Mucosa of descending colon (tissue), 3 donors: ENCODE measurements at regions not wholly inside any gene's neighbourhood (a gene's known extent, or its start where the extent isn't known, plus 50 kb on each side); places are given as distances from the start of the nearest gene placed in this dataset.
A peak's percentile ranks its signal among the peaks of the same experiment; 100 is the strongest.
"Not testable (repeated sequence)": the region's sequence is repeated elsewhere in the genome, so short reads cannot be mapped to it uniquely, and the experiment has no call there.

ENCODE experiments used
- ATAC-seq: fragments of 200-7000 bp; cut with Tn5 transposase; one replicate; pipeline ENCODE4 v1.9.1; 2020; ENCODE audit warnings: mild to moderate bottlenecking, moderate library complexity
- DNase-seq, 3 donors: peaks; one replicate each; pipeline ENCODE4 v3.0.0-alpha.2; 2020
- H3K36me3 ChIP-seq: fragments of 200-600 bp; one replicate; pipeline ENCODE4 v1.8.0; 2021; ENCODE audit warnings: low read depth, mild to moderate bottlenecking
- H3K4me1 ChIP-seq: fragments of 200-600 bp; one replicate; pipeline ENCODE4 v1.8.0; 2021; ENCODE audit warnings: low read depth, mild to moderate bottlenecking
- H3K4me3 ChIP-seq: fragments of 200-600 bp; one replicate; pipeline ENCODE4 v1.8.0; 2021; ENCODE audit warnings: mild to moderate bottlenecking
- H3K9me3 ChIP-seq: fragments of 200-600 bp; one replicate; pipeline ENCODE4 v1.8.0; 2021; ENCODE audit warnings: mild to moderate bottlenecking
- CTCF ChIP-seq: fragments of 200-600 bp; IDR thresholded peaks from one replicate; pipeline ENCODE4 v1.8.0; 2022; ENCODE audit warnings: antibody characterized with exemption, mild to moderate bottlenecking
- intact Hi-C, 2 donors: fragments of 100-400 bp; cut with DNase I in 1 of 2; cut with micrococcal nuclease in 1 of 2; formaldehyde crosslinking; loops; one replicate each; pipeline versions ENCODE4 v1.11.0 to v1.11.1; 2022; cut with DNase I, micrococcal nuclease
- donor health status: DM: no; HTN: no; CAD: no; lungs with moderate emphysema.
- donor health status: DM: no; HTN: no; CAD: no.
- donor health status: DM: no; HTN: yes; CAD: no.

GRCh38 chr2:193154076-193154475 is 959.3 kb upstream of the TMEFF2 start:
- Histone ChIP-seq H3K4me1 (no peaks in the 10 kb centered on the region), H3K9me3 (no peaks in the 10 kb centered on the region), H3K36me3 (no peaks in the 10 kb centered on the region), H3K4me3 (no peak overlapping the region)
- ATAC-seq, result no peak
- no peak for DNase-seq
- intact Hi-C loops, result no loop called here
- no peak for TF ChIP-seq CTCF

GRCh38 chr2:193153576-193153975 is 958.8 kb upstream of the TMEFF2 start:
- DNase-seq (no peak), ATAC-seq (no peak)
- Histone ChIP-seq H3K4me3 (no peak overlapping the region), H3K36me3 (no peaks in the 10 kb centered on the region), H3K4me1 (no peaks in the 10 kb centered on the region), H3K9me3 (no peaks in the 10 kb centered on the region)
- intact Hi-C loops, result no loop called here
- TF ChIP-seq CTCF, result no peak

DNA sequence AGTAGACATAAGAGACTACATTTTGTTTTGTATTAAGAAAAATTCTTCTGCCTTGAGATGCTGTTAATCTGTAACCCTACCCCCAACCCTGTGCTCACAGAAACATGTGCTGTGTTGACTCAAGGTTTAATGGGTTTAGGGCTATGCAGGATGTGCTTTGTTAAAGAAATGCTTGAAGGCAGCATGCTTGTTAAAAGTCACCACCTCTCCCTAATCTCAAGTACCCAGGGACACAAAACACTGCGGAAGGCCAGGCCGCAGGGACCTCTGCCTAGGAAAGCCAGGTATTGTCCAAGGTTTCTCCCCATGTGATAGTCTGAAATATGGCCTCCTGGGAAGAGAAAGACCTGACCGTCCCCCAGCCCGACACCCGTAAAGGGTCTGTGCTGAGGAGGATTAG is 947.7 kb upstream of the TMEFF2 start:
- H3K4me1 ChIP-seq, DNase-seq, ATAC-seq, H3K9me3 ChIP-seq, intact Hi-C loops, H3K4me3 ChIP-seq, H3K36me3 ChIP-seq: not testable (repeated sequence)

DNA sequence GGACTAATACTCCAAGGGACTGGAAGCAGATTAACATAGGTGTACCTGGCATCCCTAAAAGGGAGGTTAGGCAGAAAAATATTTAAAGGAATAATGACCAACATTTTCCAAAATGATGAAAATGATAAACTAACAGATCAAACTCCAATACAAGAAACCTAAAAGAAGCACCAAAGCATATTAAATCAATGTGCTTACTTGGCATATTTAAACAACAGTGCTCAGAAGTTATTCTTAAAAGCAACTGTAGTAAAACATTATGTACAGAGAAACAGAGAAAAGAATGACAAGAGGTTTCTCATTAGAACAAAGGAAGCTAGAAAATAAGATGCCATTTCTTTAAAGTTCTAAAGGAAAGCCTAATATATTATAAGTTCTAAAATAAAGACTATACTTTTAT is 947.3 kb upstream of the TMEFF2 start:
- Histone ChIP-seq H3K36me3 (no peaks in the 10 kb centered on the region), H3K9me3 (peaks cover 2% of the 10 kb centered on the region), H3K4me1 (no peaks in the 10 kb centered on the region), H3K4me3 (no peak overlapping the region)
- intact Hi-C loops, result no loop called here
- DNase-seq, result no peak
- no peak for ATAC-seq
- no peak for TF ChIP-seq CTCF

DNA sequence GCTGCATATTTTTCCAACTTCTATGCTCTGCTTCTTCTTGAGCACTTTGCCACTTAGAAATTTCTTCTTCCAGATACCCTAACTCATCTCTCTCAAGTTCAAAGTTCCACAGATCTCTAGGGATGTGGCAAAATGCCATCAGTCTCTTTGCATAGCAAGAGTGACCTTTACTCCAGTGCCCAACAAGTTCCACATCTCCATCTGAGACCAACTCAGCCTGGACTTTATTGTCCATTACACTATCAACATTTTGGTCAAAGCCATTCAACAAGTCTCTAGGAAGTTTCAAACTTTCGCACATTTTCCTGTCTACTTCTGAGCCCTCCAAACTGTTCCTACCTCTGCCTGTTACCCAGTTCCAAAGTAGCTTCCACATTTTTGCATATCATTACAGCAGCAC is 946.2 kb upstream of the TMEFF2 start:
- intact Hi-C loops, H3K4me1 ChIP-seq, H3K4me3 ChIP-seq, H3K9me3 ChIP-seq, ATAC-seq, DNase-seq, H3K36me3 ChIP-seq: not testable (repeated sequence)

- peak; percentile 99 for ATAC-seq
These were observed 930.1 kb upstream of the TMEFF2 start for GRCh38 chr2:193124815-193125214.

More at GRCh38 chr2:193124815-193125214, 930.1 kb upstream of the TMEFF2 start:
- intact Hi-C loops, result no loop called here
- no peak overlapping the region for H3K4me3 ChIP-seq
- TF ChIP-seq CTCF, result no peak
- H3K9me3 ChIP-seq, result no peaks in the 10 kb centered on the region
- peak in 1 of 3 donors; percentile 49 for DNase-seq
- no peaks in the 10 kb centered on the region for H3K4me1 ChIP-seq
- no peaks in the 10 kb centered on the region for H3K36me3 ChIP-seq
